Ovary (tissue), 7 donors: ENCODE measurements at regions not wholly inside any gene's neighbourhood (a gene's known extent, or its start where the extent isn't known, plus 50 kb on each side); places are given as distances from the start of the nearest gene placed in this dataset.

Experiments
- DNase-seq, 5 donors: peaks; one replicate each; pipeline ENCODE4 v3.0.0-alpha.2; 2019 to 2020
- H3K27ac ChIP-seq, 2 donors: fragments of 200-600 bp; one replicate each; pipeline versions ENCODE4 v1.5.1 to v1.8.0; 2019 to 2022
- H3K27me3 ChIP-seq: fragments of 200-600 bp; one replicate; pipeline ENCODE4 v1.8.0; 2022
- H3K36me3 ChIP-seq: fragments of 200-600 bp; sonication (generic); one replicate; pipeline ENCODE4 v1.5.1; 2019
- H3K4me1 ChIP-seq: one replicate; pipeline ENCODE4 v1.8.1; 2013; ENCODE audit warnings: mild to moderate bottlenecking, moderate library complexity; ENCODE audit not compliant: insufficient read depth
- H3K4me3 ChIP-seq: fragments of 200-600 bp; sonication (generic); one replicate; pipeline ENCODE4 v1.5.1; 2017
- H3K9me3 ChIP-seq, 2 donors: fragments of 200-600 bp in 1 of 2; sonication (generic) in 1 of 2; one replicate each; pipeline versions ENCODE4 v1.5.1 to v1.8.1; 2013 to 2019; ENCODE audit warnings: mild to moderate bottlenecking in 1 of 2, moderate library complexity in 1 of 2
- EP300 ChIP-seq: sonication (generic); formaldehyde crosslinking; IDR thresholded peaks from one replicate; pipeline ENCODE4 v1.6.1; 2017; ENCODE audit warnings: antibody characterized with exemption
- POLR2A ChIP-seq: fragments of 450-650 bp; IDR thresholded peaks from one replicate; pipeline ENCODE4 v1.6.1; 2017; ENCODE audit warnings: antibody characterized with exemption, mild to moderate bottlenecking, moderate library complexity
- WGBS, 3 donors: extraction: QIAGEN DNeasy Blood & Tissue Kit in 1 of 3; methylation state at CpG; one replicate each; pipeline versions ENCODE4 v1.1.5 to v1.1.7; 2013 to 2017; 5-methylcytosine and 5-hydroxymethylcytosine counted together
- intact Hi-C, 4 donors: fragments of 100-400 bp; cut with DNase I; formaldehyde crosslinking; loops; one replicate each; pipeline versions ENCODE4 v1.11.0 to v1.15.1; 2022 to 2023
- TF ChIP-seq, protein P1 (sequence below), 3 donors: fragments of 450-650 bp in 2 of 3; fragments of 200-600 bp in 1 of 3; IDR thresholded peaks; one replicate each; pipeline versions ENCODE4 v1.5.1 to v1.8.0; 2016 to 2022; ENCODE audit warnings: antibody characterized with exemption in 3 of 3, mild to moderate bottlenecking in 1 of 3
- donor health status: DM: no; HTN: no; CAD: no; lungs with moderate emphysema.
- donor health status: DM: no; HTN: no; CAD: no.
- donor health status: Bipolar disorder and iron deficiency.
- donor health status: DM: no; HTN: no; CAD: no.
- donor health status: DM: yes; HTN: yes; CAD: no.

DNA sequence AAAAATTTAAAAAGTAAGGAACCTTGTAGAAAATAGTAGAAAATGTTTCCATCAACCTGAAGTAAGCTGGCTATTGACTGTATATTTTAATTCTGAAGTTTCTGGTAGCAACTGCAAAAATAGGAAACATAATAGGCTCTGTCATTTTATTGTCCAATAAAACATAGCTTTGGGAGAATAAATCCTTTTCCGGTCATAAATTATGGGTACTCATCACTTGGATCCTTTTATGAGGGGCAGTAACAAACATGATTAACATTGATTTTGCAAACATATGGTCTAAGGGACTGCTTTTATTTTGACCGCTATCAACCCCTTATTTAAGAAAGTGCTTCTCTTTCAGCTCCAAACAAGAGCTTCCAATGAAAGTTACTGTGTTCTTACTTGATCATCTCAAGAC lies 495.9 kb upstream of the ANKRD30A start:
- DNase-seq = no peak
- Histone ChIP-seq H3K36me3 (no peaks in the 10 kb centered on the region), H3K4me1 (no peaks in the 10 kb centered on the region), H3K27ac (no peak overlapping the region), H3K27me3 (no peaks in the 10 kb centered on the region), H3K9me3 (no peaks in the 10 kb centered on the region), H3K4me3 (no peak overlapping the region)
- TF ChIP-seq EP300 = no peak
- no peak for TF ChIP-seq POLR2A
- TF ChIP-seq, protein P1, sequence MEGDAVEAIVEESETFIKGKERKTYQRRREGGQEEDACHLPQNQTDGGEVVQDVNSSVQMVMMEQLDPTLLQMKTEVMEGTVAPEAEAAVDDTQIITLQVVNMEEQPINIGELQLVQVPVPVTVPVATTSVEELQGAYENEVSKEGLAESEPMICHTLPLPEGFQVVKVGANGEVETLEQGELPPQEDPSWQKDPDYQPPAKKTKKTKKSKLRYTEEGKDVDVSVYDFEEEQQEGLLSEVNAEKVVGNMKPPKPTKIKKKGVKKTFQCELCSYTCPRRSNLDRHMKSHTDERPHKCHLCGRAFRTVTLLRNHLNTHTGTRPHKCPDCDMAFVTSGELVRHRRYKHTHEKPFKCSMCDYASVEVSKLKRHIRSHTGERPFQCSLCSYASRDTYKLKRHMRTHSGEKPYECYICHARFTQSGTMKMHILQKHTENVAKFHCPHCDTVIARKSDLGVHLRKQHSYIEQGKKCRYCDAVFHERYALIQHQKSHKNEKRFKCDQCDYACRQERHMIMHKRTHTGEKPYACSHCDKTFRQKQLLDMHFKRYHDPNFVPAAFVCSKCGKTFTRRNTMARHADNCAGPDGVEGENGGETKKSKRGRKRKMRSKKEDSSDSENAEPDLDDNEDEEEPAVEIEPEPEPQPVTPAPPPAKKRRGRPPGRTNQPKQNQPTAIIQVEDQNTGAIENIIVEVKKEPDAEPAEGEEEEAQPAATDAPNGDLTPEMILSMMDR (IDR thresholded peaks at IDR 0.05) = no peak
- intact Hi-C loops = no loop called here
- WGBS, 3 donors = 95 to 97% (median 96%) methylated on average over 2 of the region's 2 CpGs

DNA sequence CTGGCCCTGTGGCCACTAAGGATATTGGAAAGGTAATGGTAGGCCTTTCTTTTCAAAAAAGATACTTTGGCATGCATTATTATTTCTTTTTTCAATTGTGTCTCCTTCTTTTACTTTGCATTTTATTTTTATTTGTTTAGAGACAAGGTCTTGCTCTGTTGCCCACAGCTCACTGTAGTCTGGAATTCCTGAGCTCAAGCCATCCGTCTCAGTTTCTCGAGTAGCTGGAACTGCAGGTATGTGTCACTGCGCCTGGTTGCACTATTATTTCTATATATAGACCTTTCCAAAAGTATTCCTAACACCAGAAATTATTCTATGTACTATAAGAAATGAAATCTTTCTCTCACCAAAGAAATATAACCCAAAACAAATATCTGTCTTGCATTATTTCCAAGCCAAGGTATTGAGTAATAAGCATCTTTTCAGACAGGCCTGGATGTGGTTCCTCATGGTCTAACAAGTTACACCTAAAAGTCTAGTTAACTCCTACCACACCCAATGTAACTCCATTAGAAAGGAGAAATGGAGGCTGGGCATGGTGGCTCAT lies 500.8 kb upstream of the ANKRD30A start:
- no peak for TF ChIP-seq EP300
- TF ChIP-seq, protein P1 (IDR thresholded peaks at IDR 0.05) = no peak
- no peak for TF ChIP-seq POLR2A
- no peaks in the 10 kb centered on the region for H3K9me3 ChIP-seq
- WGBS, 3 donors = 94 to 97% (median 95%) methylated on average over 3 of the region's 3 CpGs
- no peak overlapping the region for H3K4me3 ChIP-seq
- DNase-seq = no peak
- H3K4me1 ChIP-seq = no peaks in the 10 kb centered on the region
- no peaks in the 10 kb centered on the region for H3K27me3 ChIP-seq
- H3K36me3 ChIP-seq = no peaks in the 10 kb centered on the region
- intact Hi-C loops = no loop called here
- no peak overlapping the region for H3K27ac ChIP-seq

DNA sequence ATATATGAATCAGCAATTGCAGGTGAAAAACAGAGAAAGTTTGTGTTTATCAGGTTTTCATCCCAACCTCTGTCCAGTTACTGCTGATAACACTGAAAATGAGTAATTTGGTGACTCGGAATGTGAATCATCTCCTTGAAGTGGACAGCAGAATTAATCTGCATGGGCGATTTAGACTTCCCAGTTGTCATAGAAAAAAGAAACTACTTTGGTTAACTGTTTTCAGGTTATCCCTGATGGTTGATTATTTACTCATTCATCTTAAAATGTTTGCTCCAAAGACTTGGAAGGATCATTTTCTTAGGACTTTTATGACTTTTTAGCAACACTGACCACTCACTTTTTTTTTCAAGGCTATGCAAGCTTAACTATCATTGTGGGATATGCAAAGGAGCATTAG lies 504.1 kb upstream of the ANKRD30A start:
- Histone ChIP-seq H3K27ac (no peak overlapping the region), H3K4me1 (no peaks in the 10 kb centered on the region), H3K9me3 (no peaks in the 10 kb centered on the region), H3K36me3 (no peaks in the 10 kb centered on the region), H3K27me3 (no peaks in the 10 kb centered on the region), H3K4me3 (no peak overlapping the region)
- DNase-seq = no peak
- WGBS, 3 donors = 59 to 75% (median 62%) methylated on average over 2 of the region's 2 CpGs
- intact Hi-C loops = no loop called here
- TF ChIP-seq EP300 (no peak), POLR2A (no peak)
- TF ChIP-seq, protein P1 (IDR thresholded peaks at IDR 0.05) = no peak

- TF ChIP-seq, protein P1 (IDR thresholded peaks at IDR 0.05) = no peak
- TF ChIP-seq EP300 (no peak), POLR2A (no peak)
- 96 to 100% (median 98%) methylated on average over 4 of the region's 4 CpGs for WGBS, 3 donors
- Histone ChIP-seq H3K9me3 (no peaks in the 10 kb centered on the region), H3K4me1 (no peaks in the 10 kb centered on the region), H3K36me3 (no peaks in the 10 kb centered on the region), H3K27me3 (no peaks in the 10 kb centered on the region), H3K27ac (no peak overlapping the region), H3K4me3 (no peak overlapping the region)
- DNase-seq = no peak
- intact Hi-C loops = no loop called here
Observed at GRCh38 chr10:36612436-36612835, 513.0 kb upstream of the ANKRD30A start.
